AG10803 (cell line): ENCODE measurements at regions not wholly inside any gene's neighbourhood (a gene's known extent, or its start where the extent isn't known, plus 50 kb on each side); places are given as distances from the start of the nearest gene placed in this dataset.

ENCODE experiments used
- DNase-seq: peaks from one replicate; pipeline ENCODE4 v3.0.0; 2010; ENCODE audit warnings: low read depth
- H3K4me3 ChIP-seq: 2 replicates; pipeline ENCODE4 v1.5.1; 2011; ENCODE audit warnings: mild to moderate bottlenecking, low read length, control low read depth
- CTCF ChIP-seq: conservative IDR thresholded peaks from 2 replicates; pipeline ENCODE4 v1.5.1; 2011; ENCODE audit warnings: mild to moderate bottlenecking, low read length, control low read depth, inconsistent platforms

GRCh38 chr7:46864716-46865115 is 717.2 kb downstream of the TNS3 start:
- DNase-seq = no peak
- no peak overlapping the region for H3K4me3 ChIP-seq
- no peak for TF ChIP-seq CTCF

- H3K4me3 ChIP-seq = no peak overlapping the region
- DNase-seq = peak; percentile 86
- no peak for TF ChIP-seq CTCF
Measured at GRCh38 chr7:46859963-46860475, 721.9 kb downstream of the TNS3 start.

- no peak for TF ChIP-seq CTCF
- DNase-seq = peak; percentile 67
- H3K4me3 ChIP-seq = no peak overlapping the region
Measured at GRCh38 chr7:46855851-46856250, 726.1 kb downstream of the TNS3 start.

GRCh38 chr7:46854958-46855473 is 726.9 kb downstream of the TNS3 start:
- TF ChIP-seq CTCF = peak; percentile 30

GRCh38 chr7:46853451-46853850 is 728.5 kb downstream of the TNS3 start:
- no peak for TF ChIP-seq CTCF
- DNase-seq = peak; percentile 78
- H3K4me3 ChIP-seq = no peak overlapping the region

More at GRCh38 chr7:46854958-46855473, 726.9 kb downstream of the TNS3 start:
- no peak overlapping the region for H3K4me3 ChIP-seq
- DNase-seq = peak; percentile 93

- H3K4me3 ChIP-seq = no peak overlapping the region
- no peak for TF ChIP-seq CTCF
- DNase-seq = no peak
Measured at GRCh38 chr7:46852795-46853194, 729.1 kb downstream of the TNS3 start.

- DNase-seq = peak; percentile 68
- no peak for TF ChIP-seq CTCF
- H3K4me3 ChIP-seq = no peak overlapping the region
Measured at GRCh38 chr7:46850563-46851330, 731.2 kb downstream of the TNS3 start.
